ENCODE measurements at regions not wholly inside any gene's neighbourhood (a gene's known extent, or its start where the extent isn't known, plus 50 kb on each side); places are given as distances from the start of the nearest gene placed in this dataset.

DNA sequence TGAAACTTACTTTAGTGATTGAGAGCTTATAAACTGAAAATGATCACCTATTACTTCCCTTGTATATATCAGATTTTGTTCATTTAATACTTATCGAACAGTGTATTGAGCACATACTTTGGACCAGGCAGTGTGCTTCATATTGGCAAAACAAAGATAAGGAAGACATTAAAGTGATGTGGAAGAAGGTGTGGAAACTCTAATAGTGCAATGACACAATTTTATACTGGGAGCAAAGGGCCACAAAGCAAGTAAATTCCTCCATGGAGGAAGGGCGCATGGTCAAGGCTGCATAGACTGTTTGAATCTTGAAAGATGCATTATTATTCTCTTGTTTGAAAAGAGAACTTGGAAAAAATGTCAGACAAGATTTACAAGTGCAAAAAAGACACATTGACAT lies 936.5 kb upstream of the DDX18 start:
- Histone ChIP-seq H3K9ac (ENCODE audit: low read depth in 1 of 2, low read length in 2 of 2) (no peak overlapping the region), H3K27me3 (ENCODE audit: control insufficient read depth in 4 of 4, insufficient read depth in 4 of 4, low read length in 3 of 4) (no peaks in the 10 kb centered on the region), H3K9me3 (ENCODE audit: control insufficient read depth in 4 of 4, low read length in 3 of 4) (peaks cover 0 to 1% (median 0%) of the 10 kb centered on the region in 4 donors), H3K4me3 (ENCODE audit: low read depth in 1 of 3, low read length in 3 of 3) (no peak overlapping the region), H3K4me1 (ENCODE audit: control insufficient read depth in 4 of 4, insufficient read depth in 4 of 4, low read length in 3 of 4) (no peaks in the 10 kb centered on the region), H3K27ac (ENCODE audit: low read depth in 1 of 2, low read length in 2 of 2) (no peak overlapping the region), H3K36me3 (ENCODE audit: control insufficient read depth in 4 of 4, insufficient read depth in 3 of 4, low read depth in 1 of 4, low read length in 3 of 4) (no peaks in the 10 kb centered on the region)
- no peak for DNase-seq (ENCODE audit: low spot score)
- TF ChIP-seq SP1 (IDR thresholded peaks at IDR 0.05) (no peak), RAD21 (IDR thresholded peaks at IDR 0.05) (no peak), HNF4A (conservative IDR thresholded peaks at IDR 0.05) (no peak), FOXA1 (IDR thresholded peaks at IDR 0.05) (no peak), JUND (IDR thresholded peaks at IDR 0.05) (no peak), GABPA (IDR thresholded peaks at IDR 0.05 in 1 of 2, conservative IDR thresholded peaks at IDR 0.05 in 1 of 2) (no peak), EGR1 (IDR thresholded peaks at IDR 0.05; ENCODE audit: low read depth in 2 of 2) (no peak), CTCF (IDR thresholded peaks at IDR 0.05; ENCODE audit: low read depth, low read length, missing input control) (no peak), RXRA (IDR thresholded peaks at IDR 0.05) (no peak), NR2F2 (IDR thresholded peaks at IDR 0.05) (no peak), FOXA2 (IDR thresholded peaks at IDR 0.05) (no peak), ATF3 (IDR thresholded peaks at IDR 0.05) (no peak), ZBTB33 (IDR thresholded peaks at IDR 0.05) (no peak), YY1 (IDR thresholded peaks at IDR 0.05) (no peak), TAF1 (conservative IDR thresholded peaks at IDR 0.05) (no peak), HNF4G (IDR thresholded peaks at IDR 0.05) (no peak), MAX (IDR thresholded peaks at IDR 0.05) (no peak)
- TF ChIP-seq, protein P1, sequence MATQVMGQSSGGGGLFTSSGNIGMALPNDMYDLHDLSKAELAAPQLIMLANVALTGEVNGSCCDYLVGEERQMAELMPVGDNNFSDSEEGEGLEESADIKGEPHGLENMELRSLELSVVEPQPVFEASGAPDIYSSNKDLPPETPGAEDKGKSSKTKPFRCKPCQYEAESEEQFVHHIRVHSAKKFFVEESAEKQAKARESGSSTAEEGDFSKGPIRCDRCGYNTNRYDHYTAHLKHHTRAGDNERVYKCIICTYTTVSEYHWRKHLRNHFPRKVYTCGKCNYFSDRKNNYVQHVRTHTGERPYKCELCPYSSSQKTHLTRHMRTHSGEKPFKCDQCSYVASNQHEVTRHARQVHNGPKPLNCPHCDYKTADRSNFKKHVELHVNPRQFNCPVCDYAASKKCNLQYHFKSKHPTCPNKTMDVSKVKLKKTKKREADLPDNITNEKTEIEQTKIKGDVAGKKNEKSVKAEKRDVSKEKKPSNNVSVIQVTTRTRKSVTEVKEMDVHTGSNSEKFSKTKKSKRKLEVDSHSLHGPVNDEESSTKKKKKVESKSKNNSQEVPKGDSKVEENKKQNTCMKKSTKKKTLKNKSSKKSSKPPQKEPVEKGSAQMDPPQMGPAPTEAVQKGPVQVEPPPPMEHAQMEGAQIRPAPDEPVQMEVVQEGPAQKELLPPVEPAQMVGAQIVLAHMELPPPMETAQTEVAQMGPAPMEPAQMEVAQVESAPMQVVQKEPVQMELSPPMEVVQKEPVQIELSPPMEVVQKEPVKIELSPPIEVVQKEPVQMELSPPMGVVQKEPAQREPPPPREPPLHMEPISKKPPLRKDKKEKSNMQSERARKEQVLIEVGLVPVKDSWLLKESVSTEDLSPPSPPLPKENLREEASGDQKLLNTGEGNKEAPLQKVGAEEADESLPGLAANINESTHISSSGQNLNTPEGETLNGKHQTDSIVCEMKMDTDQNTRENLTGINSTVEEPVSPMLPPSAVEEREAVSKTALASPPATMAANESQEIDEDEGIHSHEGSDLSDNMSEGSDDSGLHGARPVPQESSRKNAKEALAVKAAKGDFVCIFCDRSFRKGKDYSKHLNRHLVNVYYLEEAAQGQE (IDR thresholded peaks at IDR 0.05): no peak
- whole genome bisulfite sequencing: 81% methylated on average over 2 of the region's 2 CpGs

Measured in liver (tissue), 8 donors.